Activated T-cell treated with anti-CD3 and anti-CD28 coated beads, Interleukin-2, amount 50 U/mL, for 72 hours (primary cell): ENCODE measurements at regions not wholly inside any gene's neighbourhood (a gene's known extent, or its start where the extent isn't known, plus 50 kb on each side); places are given as distances from the start of the nearest gene placed in this dataset.

Experiments used
- ATAC-seq, 2 donors: fragments of 150-1000 bp; cut with Tn5 transposase; replicated peaks in 1 of 2; 2 replicates each; pipeline ENCODE4 v1.10.0; 2021; ENCODE audit warnings: moderate library complexity in 2 of 2, mild to moderate bottlenecking in 1 of 2
- DNase-seq, 2 donors: peaks; one replicate each; pipeline ENCODE4 v3.0.0; 2021 to 2022; ENCODE audit warnings: mixed read lengths in 1 of 2
- H3K27ac Mint-ChIP-seq: one replicate; pipeline ENCODE4 v1.8.0; 2022; ENCODE audit warnings: mild to moderate bottlenecking, moderate library complexity, mixed read lengths
- H3K27me3 Mint-ChIP-seq: one replicate; pipeline ENCODE4 v1.8.0; 2022; ENCODE audit warnings: low read depth, mixed read lengths
- H3K36me3 Mint-ChIP-seq, 2 donors: one replicate each; pipeline ENCODE4 v1.8.0; 2022; ENCODE audit warnings: mixed read lengths in 2 of 2, mild to moderate bottlenecking in 1 of 2; ENCODE audit not compliant: insufficient read depth in 2 of 2
- H3K4me1 Mint-ChIP-seq: one replicate; pipeline ENCODE4 v1.8.0; 2022; ENCODE audit warnings: low read depth, mixed read lengths
- H3K4me3 Mint-ChIP-seq, 2 donors: one replicate each; pipeline ENCODE4 v1.8.0; 2022; ENCODE audit warnings: mild to moderate bottlenecking in 2 of 2, mixed read lengths in 2 of 2, moderate library complexity in 2 of 2
- H3K9me3 Mint-ChIP-seq, 2 donors: one replicate each; pipeline ENCODE4 v1.8.0; 2022; ENCODE audit warnings: mixed read lengths in 2 of 2

DNA sequence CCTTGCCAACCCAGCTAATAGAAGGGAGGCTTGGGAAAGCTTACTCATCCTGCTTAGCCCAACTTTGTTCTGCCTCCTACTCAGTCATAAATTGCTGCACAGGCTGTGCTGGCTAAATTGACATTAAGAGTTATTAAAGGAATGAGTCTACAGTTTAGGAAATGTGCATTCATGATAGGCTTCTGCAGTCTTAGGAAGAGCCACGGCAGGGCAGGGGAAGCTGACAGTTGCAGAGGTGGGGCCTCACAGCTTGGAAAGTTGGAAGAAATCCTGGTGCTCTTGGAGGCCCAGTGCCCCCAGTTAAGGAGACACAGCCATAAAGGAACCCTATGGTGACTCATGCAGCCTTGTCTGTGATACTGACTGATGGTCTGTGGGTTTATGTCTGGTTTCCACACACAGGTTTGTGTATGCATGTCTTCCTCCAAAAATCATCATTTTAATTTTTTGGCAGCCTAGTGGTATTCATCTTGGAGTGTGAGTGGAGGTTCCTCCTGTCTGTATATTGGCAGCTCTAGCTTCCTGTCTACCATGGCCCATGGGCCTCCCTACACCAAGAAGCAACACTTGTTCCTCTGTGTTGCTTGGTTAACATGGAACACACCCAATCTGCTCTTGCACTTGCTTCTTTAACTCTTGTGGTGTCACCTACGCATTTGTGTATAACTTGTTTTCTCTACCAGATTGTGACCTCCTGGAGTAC, 135.0 kb upstream of the KL start:
- DNase-seq (no peak), ATAC-seq (peak; percentile 49 to 64)
- no peak overlapping the region for H3K27ac Mint-ChIP-seq
- H3K9me3 Mint-ChIP-seq = peaks cover 0 to 2% of the 10 kb centered on the region in 2 donors
- peaks cover 9% of the 10 kb centered on the region for H3K4me1 Mint-ChIP-seq
- H3K36me3 Mint-ChIP-seq = no peaks in the 10 kb centered on the region
- H3K27me3 Mint-ChIP-seq = peaks cover 6% of the 10 kb centered on the region
- no peak overlapping the region for H3K4me3 Mint-ChIP-seq

DNA sequence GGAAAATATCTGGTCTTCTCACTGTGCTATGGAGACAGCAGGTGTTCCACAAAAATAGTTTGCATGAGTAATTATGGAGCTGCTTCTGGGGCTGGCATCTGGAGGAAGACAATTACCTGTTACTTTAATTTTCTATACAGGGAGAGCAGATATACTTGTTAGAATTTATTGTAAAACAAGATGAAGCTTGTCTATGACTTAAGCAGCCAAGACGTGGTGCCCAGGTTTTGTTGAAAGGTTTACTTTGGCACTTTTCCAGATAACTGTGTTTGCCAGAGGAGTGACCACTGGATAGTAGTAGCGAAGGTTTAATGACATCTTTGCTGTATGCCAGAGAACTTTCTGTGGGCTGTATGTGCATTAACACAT, 134.5 kb upstream of the KL start:
- Mint-ChIP-seq H3K27me3 (peaks cover 6% of the 10 kb centered on the region), H3K9me3 (peaks cover 0 to 2% of the 10 kb centered on the region in 2 donors), H3K27ac (no peak overlapping the region), H3K36me3 (no peaks in the 10 kb centered on the region), H3K4me3 (no peak overlapping the region), H3K4me1 (peaks cover 9% of the 10 kb centered on the region)
- no peak for ATAC-seq
- DNase-seq = no peak

DNA sequence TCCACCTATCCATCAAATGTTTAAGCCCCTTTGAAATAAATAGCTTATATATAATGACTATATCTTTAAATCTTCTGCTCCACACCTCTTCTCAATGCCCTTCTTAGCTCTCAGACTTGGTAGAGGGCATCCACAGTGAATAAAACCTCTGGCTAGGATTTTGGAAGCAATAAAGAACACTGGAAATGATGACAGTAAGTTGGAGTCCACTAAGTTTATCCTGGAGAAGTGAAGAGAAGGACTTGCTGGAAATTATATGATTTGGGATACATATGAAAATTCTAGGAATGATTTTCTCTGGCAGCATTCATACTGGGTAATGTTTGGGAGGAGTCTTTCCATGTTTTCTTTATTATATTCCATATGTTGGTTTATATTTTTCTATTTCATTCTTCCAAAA, 133.5 kb upstream of the KL start:
- ATAC-seq (no peak), DNase-seq (no peak)
- Mint-ChIP-seq H3K27ac (no peak overlapping the region), H3K36me3 (no peaks in the 10 kb centered on the region), H3K4me3 (no peak overlapping the region), H3K9me3 (peaks cover 2% of the 10 kb centered on the region in 2 donors), H3K27me3 (peaks cover 6% of the 10 kb centered on the region), H3K4me1 (peaks cover 9% of the 10 kb centered on the region)

DNA sequence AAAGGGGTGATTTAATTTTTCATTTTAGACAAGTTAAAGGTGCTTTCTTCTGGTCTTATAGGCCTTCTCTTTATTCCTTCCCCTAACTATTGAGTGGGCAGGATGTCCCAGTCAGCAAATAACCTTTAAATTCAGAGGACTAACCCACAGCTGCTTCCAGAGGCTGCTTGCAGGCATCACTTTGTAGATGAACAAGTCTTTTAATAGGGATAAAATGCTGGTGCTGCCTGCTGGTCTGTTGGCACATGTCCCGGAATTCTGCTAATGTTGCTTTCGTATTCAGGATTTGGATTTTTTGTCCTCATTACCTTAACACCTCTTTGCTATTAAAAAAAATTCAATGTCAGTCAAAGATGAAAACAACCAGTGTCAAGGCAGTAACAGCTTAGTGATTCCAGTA, 132.7 kb upstream of the KL start:
- no peaks in the 10 kb centered on the region for H3K36me3 Mint-ChIP-seq
- DNase-seq (no peak), ATAC-seq (no peak)
- H3K9me3 Mint-ChIP-seq = peaks cover 2% of the 10 kb centered on the region in 2 donors
- H3K4me3 Mint-ChIP-seq = no peak overlapping the region
- no peak overlapping the region for H3K27ac Mint-ChIP-seq
- peaks cover 6% of the 10 kb centered on the region for H3K27me3 Mint-ChIP-seq
- peaks cover 9% of the 10 kb centered on the region for H3K4me1 Mint-ChIP-seq

- H3K27me3 Mint-ChIP-seq = peaks cover 6% of the 10 kb centered on the region
- H3K4me3 Mint-ChIP-seq = no peak overlapping the region
- no peak overlapping the region for H3K27ac Mint-ChIP-seq
- DNase-seq = no peak
- no peaks in the 10 kb centered on the region for H3K4me1 Mint-ChIP-seq
- peaks cover 2% of the 10 kb centered on the region in 2 donors for H3K9me3 Mint-ChIP-seq
- no peaks in the 10 kb centered on the region for H3K36me3 Mint-ChIP-seq
- no peak for ATAC-seq
These were observed 128.6 kb upstream of the KL start for GRCh38 chr13:32887617-32888016.

DNA sequence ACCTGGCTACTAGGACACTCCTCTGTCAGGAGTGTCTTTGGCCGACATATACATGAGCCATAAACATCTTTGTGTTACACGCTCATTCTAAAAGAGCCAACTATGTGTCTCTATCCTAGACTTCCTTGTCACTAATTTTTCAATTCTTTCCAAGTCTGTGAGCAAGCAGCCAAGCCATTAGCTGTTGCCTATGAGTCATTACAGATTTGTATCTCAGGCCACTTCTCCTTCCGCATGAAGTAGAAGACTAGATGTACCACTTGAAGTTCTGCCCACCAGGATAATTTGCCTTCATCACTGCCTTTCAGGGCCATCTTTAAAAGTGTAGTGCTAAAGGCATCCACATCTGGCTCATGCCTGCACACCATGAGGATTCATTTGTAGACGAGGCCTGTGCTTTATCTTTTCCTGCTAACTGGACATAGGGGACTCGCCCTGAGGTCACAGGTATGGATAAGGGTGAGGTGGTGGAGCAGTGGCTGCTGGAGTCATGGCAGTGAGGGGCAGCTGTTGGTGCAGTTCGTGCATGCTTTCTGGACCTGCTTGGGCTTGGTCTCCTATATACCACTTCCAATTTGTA, 126.1 kb upstream of the KL start:
- Mint-ChIP-seq H3K27me3 (no peaks in the 10 kb centered on the region), H3K9me3 (peaks cover 0 to 2% of the 10 kb centered on the region in 2 donors), H3K27ac (no peak overlapping the region), H3K4me1 (no peaks in the 10 kb centered on the region), H3K4me3 (no peak overlapping the region), H3K36me3 (no peaks in the 10 kb centered on the region)
- DNase-seq (no peak), ATAC-seq (no peak)

DNA sequence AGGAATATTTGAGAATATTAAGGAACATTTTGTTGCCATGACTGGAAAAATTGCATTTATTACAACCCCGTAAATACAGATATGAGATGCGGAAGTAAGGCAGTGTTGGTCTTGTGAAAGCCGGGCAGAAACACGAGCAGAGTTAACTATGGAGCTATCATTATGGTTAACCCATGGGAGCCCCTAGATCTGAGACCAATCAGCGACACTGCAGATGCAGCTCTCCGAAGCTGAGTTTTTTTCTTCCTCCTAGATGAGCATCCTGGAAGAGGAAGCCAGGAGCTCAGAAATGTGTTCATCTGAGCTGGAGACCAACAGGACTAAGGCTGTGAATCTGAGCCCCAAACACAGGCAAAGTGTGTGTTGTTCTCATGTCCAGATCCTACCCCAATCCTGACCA, 123.0 kb upstream of the KL start:
- no peak for DNase-seq
- H3K9me3 Mint-ChIP-seq = no peaks in the 10 kb centered on the region
- no peaks in the 10 kb centered on the region for H3K4me1 Mint-ChIP-seq
- peaks cover 12% of the 10 kb centered on the region for H3K27me3 Mint-ChIP-seq
- no peak for ATAC-seq
- H3K27ac Mint-ChIP-seq = no peak overlapping the region
- H3K4me3 Mint-ChIP-seq = no peak overlapping the region
- H3K36me3 Mint-ChIP-seq = no peaks in the 10 kb centered on the region

DNA sequence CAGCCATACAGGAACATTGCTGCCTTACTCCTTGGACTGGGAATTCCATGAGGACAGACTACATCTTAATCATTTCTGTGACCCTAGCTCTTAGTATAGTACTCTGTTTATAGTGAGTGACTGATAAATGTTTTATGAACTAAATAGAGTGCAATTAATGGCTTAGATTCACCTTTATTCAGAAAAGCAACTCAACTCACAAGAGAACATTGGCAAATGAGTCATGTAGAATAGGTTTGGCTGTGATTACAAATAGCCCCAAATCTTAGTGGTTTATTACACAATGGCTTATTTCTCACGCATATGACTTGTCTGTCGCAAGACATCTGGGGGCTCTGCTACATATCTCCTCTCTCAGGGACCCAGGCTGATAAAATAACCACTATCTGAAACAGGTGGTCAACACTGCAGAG, 121.6 kb upstream of the KL start:
- no peaks in the 10 kb centered on the region for H3K4me1 Mint-ChIP-seq
- no peak for DNase-seq
- H3K27me3 Mint-ChIP-seq = peaks cover 12% of the 10 kb centered on the region
- no peaks in the 10 kb centered on the region for H3K36me3 Mint-ChIP-seq
- H3K4me3 Mint-ChIP-seq = no peak overlapping the region
- no peak overlapping the region for H3K27ac Mint-ChIP-seq
- H3K9me3 Mint-ChIP-seq = no peaks in the 10 kb centered on the region
- peak; percentile 39 to 45 for ATAC-seq

DNA sequence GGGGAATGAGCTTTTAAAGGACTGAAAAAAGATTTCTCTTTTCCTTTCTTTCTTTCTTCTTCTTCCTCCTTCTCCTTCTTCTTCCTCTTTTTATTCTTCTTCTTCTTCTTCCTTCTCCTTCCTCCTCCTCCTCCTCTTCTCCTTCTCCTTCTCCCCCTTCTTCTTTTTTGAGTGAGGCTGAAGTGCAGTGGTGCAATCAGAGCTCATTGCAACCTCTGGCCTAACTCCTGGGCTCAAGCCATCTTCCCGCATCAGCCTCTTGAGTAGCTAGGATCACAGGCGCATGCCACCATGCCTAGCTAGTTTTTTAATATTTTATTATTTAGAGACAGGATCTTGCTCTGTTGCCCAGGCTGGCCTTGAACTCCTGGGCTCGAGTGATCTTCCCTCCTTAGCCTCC, 120.9 kb upstream of the KL start:
- Mint-ChIP-seq H3K27me3 (peaks cover 12% of the 10 kb centered on the region), H3K9me3 (no peaks in the 10 kb centered on the region), H3K36me3 (no peaks in the 10 kb centered on the region), H3K27ac (no peak overlapping the region), H3K4me3 (no peak overlapping the region), H3K4me1 (no peaks in the 10 kb centered on the region)
- no peak for DNase-seq
- no peak for ATAC-seq

GRCh38 chr13:32897296-32897695, 118.9 kb upstream of the KL start:
- DNase-seq (no peak), ATAC-seq (no peak)
- no peak overlapping the region for H3K4me3 Mint-ChIP-seq
- H3K36me3 Mint-ChIP-seq = no peaks in the 10 kb centered on the region
- peaks cover 0 to 2% of the 10 kb centered on the region in 2 donors for H3K9me3 Mint-ChIP-seq
- H3K4me1 Mint-ChIP-seq = no peaks in the 10 kb centered on the region
- peaks cover 12% of the 10 kb centered on the region for H3K27me3 Mint-ChIP-seq
- H3K27ac Mint-ChIP-seq = no peak overlapping the region

DNA sequence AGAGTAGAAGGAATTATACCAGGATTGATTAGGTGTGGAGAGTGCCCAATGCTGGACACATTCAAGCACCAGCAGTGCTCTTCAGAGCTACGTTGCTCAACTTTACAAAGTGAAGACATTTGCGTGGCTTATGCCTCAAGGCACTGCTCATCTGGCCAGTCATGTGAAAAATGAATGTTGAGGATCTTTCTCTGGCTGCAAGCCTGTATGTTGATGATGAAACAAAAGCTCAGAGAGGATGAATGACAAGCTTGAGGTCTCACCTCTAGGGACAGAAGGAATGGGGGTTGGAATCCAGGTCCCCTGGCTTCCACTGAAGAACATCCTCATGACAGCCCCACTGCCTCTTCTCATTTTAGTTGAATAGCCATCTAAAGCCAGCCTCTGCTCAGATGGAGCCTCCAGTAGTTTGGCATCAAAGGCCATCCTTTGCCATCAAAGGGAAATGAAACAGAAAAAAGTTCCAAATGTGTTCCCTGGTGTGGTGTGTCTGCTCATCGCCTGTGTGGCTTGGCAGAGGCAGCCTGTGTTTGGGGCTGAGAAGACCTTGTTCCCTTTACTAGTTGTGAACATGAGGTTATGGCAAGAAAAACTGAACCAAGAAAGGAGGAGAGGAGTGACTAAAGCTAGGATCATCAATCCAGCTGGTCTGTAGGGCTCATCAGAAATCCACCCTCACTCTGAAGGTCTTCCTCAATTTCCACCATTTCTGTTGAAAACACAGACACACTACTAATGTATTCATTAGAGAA, 114.0 kb upstream of the KL start:
- no peaks in the 10 kb centered on the region for H3K27me3 Mint-ChIP-seq
- no peak for ATAC-seq
- H3K4me1 Mint-ChIP-seq = peaks cover 27% of the 10 kb centered on the region
- no peak overlapping the region for H3K27ac Mint-ChIP-seq
- peaks cover 0 to 2% of the 10 kb centered on the region in 2 donors for H3K9me3 Mint-ChIP-seq
- H3K36me3 Mint-ChIP-seq = no peaks in the 10 kb centered on the region
- DNase-seq = no peak
- H3K4me3 Mint-ChIP-seq = no peak overlapping the region

DNA sequence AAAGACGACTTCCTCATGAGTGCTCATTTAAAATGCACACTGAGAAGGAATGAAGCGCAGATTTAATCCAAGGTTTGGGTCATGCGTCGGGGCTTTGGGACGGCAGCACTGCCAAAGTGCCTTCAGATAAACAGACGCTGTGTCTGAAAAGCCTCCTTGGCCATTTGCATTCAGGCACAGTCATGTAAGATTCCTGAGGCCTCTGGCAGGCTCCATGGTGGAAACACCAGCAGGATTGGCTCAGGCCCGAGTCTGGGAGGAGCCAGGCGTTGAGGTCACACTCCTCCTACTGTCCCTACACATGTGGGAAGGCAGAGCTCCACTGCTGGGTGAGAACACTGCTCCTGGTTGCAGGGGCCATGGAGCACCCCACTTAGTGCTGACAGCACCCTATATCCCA, 113.3 kb upstream of the KL start:
- no peaks in the 10 kb centered on the region for H3K27me3 Mint-ChIP-seq
- DNase-seq = no peak
- peaks cover 27% of the 10 kb centered on the region for H3K4me1 Mint-ChIP-seq
- no peak overlapping the region for H3K4me3 Mint-ChIP-seq
- no peak for ATAC-seq
- H3K36me3 Mint-ChIP-seq = no peaks in the 10 kb centered on the region
- no peak overlapping the region for H3K27ac Mint-ChIP-seq
- peaks cover 0 to 2% of the 10 kb centered on the region in 2 donors for H3K9me3 Mint-ChIP-seq

DNA sequence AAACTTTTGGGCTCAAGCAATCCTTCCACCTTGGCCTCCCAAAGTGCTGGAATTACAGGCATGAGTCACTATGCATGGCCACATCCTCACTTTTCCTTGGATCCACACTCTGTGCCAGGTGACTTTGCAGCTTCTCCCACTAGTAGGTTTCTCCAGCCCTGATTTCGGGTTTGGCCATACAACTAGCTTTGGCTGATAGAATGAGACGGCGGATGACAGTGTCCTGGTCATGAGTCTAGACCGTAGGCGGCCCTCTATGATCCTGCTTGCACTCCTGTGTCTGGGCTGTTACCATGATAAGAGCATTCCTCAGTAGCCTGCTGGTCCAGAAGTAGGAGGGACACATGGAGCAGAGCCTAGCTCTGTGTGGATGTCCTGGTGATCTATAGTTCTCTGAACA, 112.5 kb upstream of the KL start:
- ATAC-seq (no peak), DNase-seq (no peak)
- Mint-ChIP-seq H3K27me3 (no peaks in the 10 kb centered on the region), H3K4me3 (no peak overlapping the region), H3K36me3 (no peaks in the 10 kb centered on the region), H3K9me3 (peaks cover 0 to 2% of the 10 kb centered on the region in 2 donors), H3K4me1 (peaks cover 27% of the 10 kb centered on the region), H3K27ac (no peak overlapping the region)
